PC-9 (cell line): ENCODE measurements at regions not wholly inside any gene's neighbourhood (a gene's known extent, or its start where the extent isn't known, plus 50 kb on each side); places are given as distances from the start of the nearest gene placed in this dataset.

Source experiments
- CTCF ChIP-seq: fragments of 200-600 bp; sonication (generic); conservative IDR thresholded peaks from 2 replicates; pipeline ENCODE4 v1.6.1; 2017; ENCODE audit warnings: mixed run types, antibody characterized with exemption, mild to moderate bottlenecking, moderate library complexity
- EZH2 ChIP-seq: fragments of 200-600 bp; sonication (generic); IDR thresholded peaks from 2 replicates; pipeline ENCODE4 v1.8.0; 2017; ENCODE audit warnings: antibody characterized with exemption, low read depth

- TF ChIP-seq CTCF (no peak), EZH2 (no peak)
Observed at GRCh38 chr6:21911208-21911607, 317.7 kb downstream of the SOX4 start.
